ENCODE measurements at regions not wholly inside any gene's neighbourhood (a gene's known extent, or its start where the extent isn't known, plus 50 kb on each side); places are given as distances from the start of the nearest gene placed in this dataset.
"Not testable (repeated sequence)": the region's sequence is repeated elsewhere in the genome, so short reads cannot be mapped to it uniquely, and the experiment has no call there.

- no peak overlapping the region for H3K4me2 ChIP-seq (ENCODE audit: low read depth, low read length, poor library complexity, severe bottlenecking)
- H3K36me3 ChIP-seq (ENCODE audit: insufficient read depth, low read length), result no peaks in the 10 kb centered on the region
- H3F3A ChIP-seq (ENCODE audit: low read depth), result no peaks in the 10 kb centered on the region
- no peaks in the 10 kb centered on the region for H3K4me1 ChIP-seq (ENCODE audit: insufficient read depth, low read length, poor library complexity, severe bottlenecking)
- no peak overlapping the region for H3K4me3 ChIP-seq (ENCODE audit: low read length, poor library complexity, severe bottlenecking)
- H3K9me2 ChIP-seq (replicated peaks; ENCODE audit: low read depth, low read length), result no peaks in the 10 kb centered on the region
- no peak for TF ChIP-seq EZH2phosphoT487 (IDR thresholded peaks at IDR 0.05; ENCODE audit: borderline replicate concordance)
- TF ChIP-seq, protein P1, sequence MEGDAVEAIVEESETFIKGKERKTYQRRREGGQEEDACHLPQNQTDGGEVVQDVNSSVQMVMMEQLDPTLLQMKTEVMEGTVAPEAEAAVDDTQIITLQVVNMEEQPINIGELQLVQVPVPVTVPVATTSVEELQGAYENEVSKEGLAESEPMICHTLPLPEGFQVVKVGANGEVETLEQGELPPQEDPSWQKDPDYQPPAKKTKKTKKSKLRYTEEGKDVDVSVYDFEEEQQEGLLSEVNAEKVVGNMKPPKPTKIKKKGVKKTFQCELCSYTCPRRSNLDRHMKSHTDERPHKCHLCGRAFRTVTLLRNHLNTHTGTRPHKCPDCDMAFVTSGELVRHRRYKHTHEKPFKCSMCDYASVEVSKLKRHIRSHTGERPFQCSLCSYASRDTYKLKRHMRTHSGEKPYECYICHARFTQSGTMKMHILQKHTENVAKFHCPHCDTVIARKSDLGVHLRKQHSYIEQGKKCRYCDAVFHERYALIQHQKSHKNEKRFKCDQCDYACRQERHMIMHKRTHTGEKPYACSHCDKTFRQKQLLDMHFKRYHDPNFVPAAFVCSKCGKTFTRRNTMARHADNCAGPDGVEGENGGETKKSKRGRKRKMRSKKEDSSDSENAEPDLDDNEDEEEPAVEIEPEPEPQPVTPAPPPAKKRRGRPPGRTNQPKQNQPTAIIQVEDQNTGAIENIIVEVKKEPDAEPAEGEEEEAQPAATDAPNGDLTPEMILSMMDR (conservative IDR thresholded peaks at IDR 0.05; ENCODE audit: low read length), result no peak
- H4K20me1 ChIP-seq (ENCODE audit: insufficient read depth, low read length, poor library complexity, severe bottlenecking), result no peaks in the 10 kb centered on the region
- H3K9ac ChIP-seq (ENCODE audit: low read depth, low read length, poor library complexity, severe bottlenecking), result no peak overlapping the region
- no peaks in the 10 kb centered on the region for H3K27me3 ChIP-seq (ENCODE audit: insufficient read depth, low read length, poor library complexity, severe bottlenecking)
- no peaks in the 10 kb centered on the region for H3K79me2 ChIP-seq (ENCODE audit: insufficient read depth, low read length)
- no peak overlapping the region for H2AFZ ChIP-seq (ENCODE audit: low read length)
- no peaks in the 10 kb centered on the region for H3K9me3 ChIP-seq (ENCODE audit: insufficient read depth, low read depth, low read length)
Measured at GRCh38 chr2:192498747-192499146, 304.0 kb upstream of the TMEFF2 start.

DNA sequence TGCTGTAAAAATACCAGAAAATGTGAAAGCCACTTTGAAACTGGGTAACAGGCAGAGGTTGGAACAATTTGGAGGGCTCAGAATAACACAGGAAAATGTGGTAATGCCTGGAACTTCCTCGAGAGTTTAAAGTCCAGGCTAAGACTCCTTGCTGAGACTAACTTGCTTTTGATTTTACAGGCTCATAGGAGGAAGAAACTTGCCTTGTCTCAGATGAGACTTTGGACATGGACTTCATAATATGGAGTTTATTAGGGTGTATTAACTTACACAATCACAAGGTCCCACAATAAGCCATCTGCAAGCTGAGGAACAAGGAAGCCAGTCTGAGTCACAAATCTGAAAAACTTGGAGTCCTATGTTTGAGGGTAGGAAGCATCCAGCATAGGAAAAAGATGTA, 293.4 kb upstream of the TMEFF2 start:
- H3K4me3 ChIP-seq (ENCODE audit: low read length, poor library complexity, severe bottlenecking); H3K9me3 ChIP-seq (ENCODE audit: insufficient read depth, low read depth, low read length); H4K20me1 ChIP-seq (ENCODE audit: insufficient read depth, low read length, poor library complexity, severe bottlenecking); H3K36me3 ChIP-seq (ENCODE audit: insufficient read depth, low read length); H3K9me2 ChIP-seq (replicated peaks; ENCODE audit: low read depth, low read length); H3K4me2 ChIP-seq (ENCODE audit: low read depth, low read length, poor library complexity, severe bottlenecking); H3F3A ChIP-seq (ENCODE audit: low read depth); H2AFZ ChIP-seq (ENCODE audit: low read length); H3K4me1 ChIP-seq (ENCODE audit: insufficient read depth, low read length, poor library complexity, severe bottlenecking); H3K9ac ChIP-seq (ENCODE audit: low read depth, low read length, poor library complexity, severe bottlenecking); H3K27me3 ChIP-seq (ENCODE audit: insufficient read depth, low read length, poor library complexity, severe bottlenecking); H3K79me2 ChIP-seq (ENCODE audit: insufficient read depth, low read length): not testable (repeated sequence)

- Histone ChIP-seq H3K36me3 (ENCODE audit: insufficient read depth, low read length) (no peaks in the 10 kb centered on the region), H3K9me2 (replicated peaks; ENCODE audit: low read depth, low read length) (no peaks in the 10 kb centered on the region), H3K4me1 (ENCODE audit: insufficient read depth, low read length, poor library complexity, severe bottlenecking) (no peaks in the 10 kb centered on the region), H3K27me3 (ENCODE audit: insufficient read depth, low read length, poor library complexity, severe bottlenecking) (no peaks in the 10 kb centered on the region), H3F3A (ENCODE audit: low read depth) (no peaks in the 10 kb centered on the region), H4K20me1 (ENCODE audit: insufficient read depth, low read length, poor library complexity, severe bottlenecking) (no peaks in the 10 kb centered on the region), H3K4me2 (ENCODE audit: low read depth, low read length, poor library complexity, severe bottlenecking) (no peak overlapping the region), H3K4me3 (ENCODE audit: low read length, poor library complexity, severe bottlenecking) (no peak overlapping the region), H2AFZ (ENCODE audit: low read length) (no peak overlapping the region), H3K9me3 (ENCODE audit: insufficient read depth, low read depth, low read length) (no peaks in the 10 kb centered on the region), H3K9ac (ENCODE audit: low read depth, low read length, poor library complexity, severe bottlenecking) (no peak overlapping the region), H3K79me2 (ENCODE audit: insufficient read depth, low read length) (no peaks in the 10 kb centered on the region)
- TF ChIP-seq, protein P1 (conservative IDR thresholded peaks at IDR 0.05; ENCODE audit: low read length), result no peak
- TF ChIP-seq EZH2phosphoT487 (IDR thresholded peaks at IDR 0.05; ENCODE audit: borderline replicate concordance), result no peak
Measured at GRCh38 chr2:192487636-192488035, 292.9 kb upstream of the TMEFF2 start.

GRCh38 chr2:192484903-192485302, 290.2 kb upstream of the TMEFF2 start:
- Histone ChIP-seq H3K9me3 (ENCODE audit: insufficient read depth, low read depth, low read length) (no peaks in the 10 kb centered on the region), H3K4me1 (ENCODE audit: insufficient read depth, low read length, poor library complexity, severe bottlenecking) (no peaks in the 10 kb centered on the region), H2AFZ (ENCODE audit: low read length) (no peak overlapping the region), H4K20me1 (ENCODE audit: insufficient read depth, low read length, poor library complexity, severe bottlenecking) (no peaks in the 10 kb centered on the region), H3F3A (ENCODE audit: low read depth) (no peaks in the 10 kb centered on the region), H3K9ac (ENCODE audit: low read depth, low read length, poor library complexity, severe bottlenecking) (no peak overlapping the region), H3K27me3 (ENCODE audit: insufficient read depth, low read length, poor library complexity, severe bottlenecking) (no peaks in the 10 kb centered on the region), H3K9me2 (replicated peaks; ENCODE audit: low read depth, low read length) (no peaks in the 10 kb centered on the region), H3K4me3 (ENCODE audit: low read length, poor library complexity, severe bottlenecking) (no peak overlapping the region), H3K4me2 (ENCODE audit: low read depth, low read length, poor library complexity, severe bottlenecking) (no peak overlapping the region), H3K79me2 (ENCODE audit: insufficient read depth, low read length) (no peaks in the 10 kb centered on the region), H3K36me3 (ENCODE audit: insufficient read depth, low read length) (no peaks in the 10 kb centered on the region)
- TF ChIP-seq, protein P1 (conservative IDR thresholded peaks at IDR 0.05; ENCODE audit: low read length), result no peak
- no peak for TF ChIP-seq EZH2phosphoT487 (IDR thresholded peaks at IDR 0.05; ENCODE audit: borderline replicate concordance)
